ENCODE measurements at regions not wholly inside any gene's neighbourhood (a gene's known extent, or its start where the extent isn't known, plus 50 kb on each side); places are given as distances from the start of the nearest gene placed in this dataset.

DNA sequence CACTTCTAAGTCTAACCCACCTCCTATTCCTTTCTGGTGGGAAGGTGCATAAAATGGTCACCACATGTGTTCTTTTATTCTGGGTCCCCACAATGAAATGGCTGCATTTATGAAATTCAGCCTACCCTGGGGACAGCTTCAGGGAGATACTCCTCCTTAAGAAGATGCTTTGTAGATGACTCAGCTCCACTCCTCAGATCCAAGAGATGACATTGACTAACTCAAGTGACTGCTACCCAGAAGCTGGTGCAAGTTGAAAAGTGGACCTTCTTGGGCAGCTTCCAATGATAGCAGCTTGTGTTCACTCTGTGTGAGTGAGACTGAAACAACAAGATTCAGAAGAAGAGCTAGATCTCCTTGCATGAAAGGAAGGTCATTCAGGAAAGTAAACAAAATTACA is 113.4 kb downstream of the SCP2D1 start:
- no peak for DNase-seq (ENCODE audit: extremely low read depth, insufficient read length)
- no peak overlapping the region for H3K4me3 ChIP-seq (replicated peaks; ENCODE audit: low read depth, low read length)
- H3K36me3 ChIP-seq (ENCODE audit: control insufficient read depth, insufficient read depth, low read length) = no peaks in the 10 kb centered on the region
- no peaks in the 10 kb centered on the region for H3K27me3 ChIP-seq (replicated peaks; ENCODE audit: control insufficient read depth, insufficient read depth, low read length)
- TF ChIP-seq CTCF (IDR thresholded peaks at IDR 0.05; ENCODE audit: insufficient read depth, low read length, poor library complexity, severe bottlenecking) = no peak

DNA sequence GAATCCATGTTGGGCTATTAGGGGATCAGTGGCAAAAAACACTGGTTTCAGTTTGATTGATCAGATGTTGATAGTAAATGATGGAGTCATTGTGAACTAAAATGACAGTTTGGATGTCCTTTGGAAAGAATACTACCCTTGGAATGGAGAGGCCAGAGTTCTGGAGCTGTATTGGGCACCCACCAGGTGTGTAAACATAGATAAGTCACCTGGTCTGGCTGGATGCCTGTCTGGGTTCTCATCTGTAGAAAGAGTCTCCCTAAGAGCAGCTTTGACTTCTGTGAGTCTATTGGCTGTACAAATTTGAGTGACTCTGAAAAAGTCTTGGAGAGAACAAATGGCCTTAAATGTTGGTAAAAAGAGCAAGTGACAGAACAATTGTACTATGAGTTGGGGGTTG is 115.0 kb downstream of the SCP2D1 start:
- Histone ChIP-seq H3K27me3 (replicated peaks; ENCODE audit: control insufficient read depth, insufficient read depth, low read length) (no peaks in the 10 kb centered on the region), H3K36me3 (ENCODE audit: control insufficient read depth, insufficient read depth, low read length) (no peaks in the 10 kb centered on the region), H3K4me3 (replicated peaks; ENCODE audit: low read depth, low read length) (no peak overlapping the region)
- no peak for DNase-seq (ENCODE audit: extremely low read depth, insufficient read length)
- no peak for TF ChIP-seq CTCF (IDR thresholded peaks at IDR 0.05; ENCODE audit: insufficient read depth, low read length, poor library complexity, severe bottlenecking)

DNA sequence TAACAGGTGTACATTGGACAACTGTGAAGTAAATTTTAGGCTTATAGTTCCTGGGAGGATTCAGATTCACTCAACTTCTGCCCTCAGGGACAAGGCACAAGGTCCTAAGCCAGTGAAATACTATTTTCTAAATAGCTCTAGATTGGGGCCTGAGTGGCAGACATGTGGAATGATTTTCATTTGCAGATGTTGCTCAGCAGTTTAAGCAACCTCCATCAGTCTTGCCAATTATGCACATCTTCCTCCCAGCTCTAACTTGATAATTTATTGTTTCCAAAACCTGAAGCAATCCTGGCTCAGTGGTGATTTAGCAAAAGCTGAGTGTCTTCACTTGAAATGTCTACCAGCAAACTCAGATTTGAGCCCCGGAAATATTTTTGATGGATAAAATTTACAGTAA is 116.2 kb downstream of the SCP2D1 start:
- no peaks in the 10 kb centered on the region for H3K36me3 ChIP-seq (ENCODE audit: control insufficient read depth, insufficient read depth, low read length)
- no peak for DNase-seq (ENCODE audit: extremely low read depth, insufficient read length)
- no peaks in the 10 kb centered on the region for H3K27me3 ChIP-seq (replicated peaks; ENCODE audit: control insufficient read depth, insufficient read depth, low read length)
- no peak for TF ChIP-seq CTCF (IDR thresholded peaks at IDR 0.05; ENCODE audit: insufficient read depth, low read length, poor library complexity, severe bottlenecking)
- no peak overlapping the region for H3K4me3 ChIP-seq (replicated peaks; ENCODE audit: low read depth, low read length)

DNA sequence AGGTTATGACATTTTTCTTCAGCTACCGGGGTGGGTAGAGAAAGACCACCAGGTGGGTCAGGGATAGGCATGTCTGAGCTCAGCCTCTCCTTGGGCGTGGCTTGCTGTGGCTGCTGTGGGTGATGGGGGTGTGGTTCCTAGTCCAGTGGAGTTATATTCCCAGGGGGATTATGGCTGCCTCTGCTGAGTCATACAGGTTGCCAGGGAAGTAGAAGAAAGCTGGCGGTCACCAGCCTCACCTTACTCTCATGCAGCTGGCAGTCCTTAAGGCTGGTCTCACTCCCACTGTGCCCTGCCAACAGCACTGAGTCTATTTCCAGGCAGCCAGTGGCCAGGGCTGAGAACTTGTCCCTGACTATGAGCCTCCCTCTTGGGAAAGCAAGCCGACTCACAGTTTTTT is 130.0 kb downstream of the SCP2D1 start:
- no peak for DNase-seq (ENCODE audit: extremely low read depth, insufficient read length)

GRCh38 chr20:18956890-18957289 is 143.3 kb downstream of the SCP2D1 start:
- no peaks in the 10 kb centered on the region for H3K27me3 ChIP-seq (replicated peaks; ENCODE audit: control insufficient read depth, insufficient read depth, low read length)
- no peak overlapping the region for H3K4me3 ChIP-seq (replicated peaks; ENCODE audit: low read depth, low read length)
- no peaks in the 10 kb centered on the region for H3K36me3 ChIP-seq (ENCODE audit: control insufficient read depth, insufficient read depth, low read length)
- TF ChIP-seq CTCF (IDR thresholded peaks at IDR 0.05; ENCODE audit: insufficient read depth, low read length, poor library complexity, severe bottlenecking) = no peak
- DNase-seq (ENCODE audit: extremely low read depth, insufficient read length) = no peak

More for the DNA sequence above, 130.0 kb downstream of the SCP2D1 start:
- H3K4me3 ChIP-seq (replicated peaks; ENCODE audit: low read depth, low read length) = no peak overlapping the region
- no peaks in the 10 kb centered on the region for H3K36me3 ChIP-seq (ENCODE audit: control insufficient read depth, insufficient read depth, low read length)
- no peak for TF ChIP-seq CTCF (IDR thresholded peaks at IDR 0.05; ENCODE audit: insufficient read depth, low read length, poor library complexity, severe bottlenecking)
- no peaks in the 10 kb centered on the region; the same call in 1 of the 2 replicates for H3K27me3 ChIP-seq (replicated peaks; ENCODE audit: control insufficient read depth, insufficient read depth, low read length)

- Histone ChIP-seq H3K27me3 (replicated peaks; ENCODE audit: control insufficient read depth, insufficient read depth, low read length) (no peaks in the 10 kb centered on the region), H3K4me3 (replicated peaks; ENCODE audit: low read depth, low read length) (no peak overlapping the region), H3K36me3 (ENCODE audit: control insufficient read depth, insufficient read depth, low read length) (no peaks in the 10 kb centered on the region)
- no peak for DNase-seq (ENCODE audit: extremely low read depth, insufficient read length)
- no peak for TF ChIP-seq CTCF (IDR thresholded peaks at IDR 0.05; ENCODE audit: insufficient read depth, low read length, poor library complexity, severe bottlenecking)
Observed at GRCh38 chr20:18957328-18957727, 143.7 kb downstream of the SCP2D1 start.
